ENCODE measurements at regions not wholly inside any gene's neighbourhood (a gene's known extent, or its start where the extent isn't known, plus 50 kb on each side); places are given as distances from the start of the nearest gene placed in this dataset.
"Not testable (repeated sequence)": the region's sequence is repeated elsewhere in the genome, so short reads cannot be mapped to it uniquely, and the experiment has no call there.

DNA sequence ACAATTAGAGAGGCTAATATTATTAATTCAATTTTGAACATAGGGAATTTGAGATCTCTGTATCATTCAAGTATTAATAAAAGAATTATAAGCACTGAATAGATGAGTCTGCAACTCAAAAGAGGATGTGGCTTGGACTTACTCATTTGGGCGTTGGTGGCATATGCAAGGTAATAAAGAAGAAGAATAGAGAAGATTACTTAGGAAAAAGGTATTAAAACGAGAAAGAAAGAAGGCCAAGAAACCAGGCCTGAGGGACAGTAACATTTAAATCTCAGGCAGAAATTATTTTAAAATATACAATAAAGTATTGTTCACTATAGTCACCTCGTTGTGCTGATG is 383.0 kb upstream of the INTU start:
- no peak for DNase-seq (ENCODE audit: low read depth)
- in situ Hi-C loops (cut with HindIII; ENCODE audit: low pct_unique_long_range_greater_than_20kb, low sequenced_read_pairs), result no loop called here

DNA sequence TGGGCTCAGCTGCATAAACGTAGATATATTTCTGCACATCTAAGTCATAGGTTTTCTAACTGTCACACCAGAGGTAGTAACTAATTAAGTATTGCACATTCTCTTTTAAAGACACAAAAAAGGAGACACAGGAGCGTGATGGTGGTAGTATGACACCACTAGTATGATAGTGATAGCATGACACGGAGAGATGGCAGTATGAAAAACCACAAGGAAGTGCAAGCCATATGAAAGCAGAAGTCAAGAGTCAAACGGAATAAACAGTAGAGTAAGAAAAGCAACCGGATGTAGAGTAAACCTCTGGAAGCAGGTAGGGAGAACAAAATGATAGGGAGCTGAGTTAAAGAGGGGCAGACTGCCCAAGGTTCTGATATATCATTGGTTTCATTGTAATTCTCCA is 382.2 kb upstream of the INTU start:
- in situ Hi-C loops (cut with HindIII; ENCODE audit: low pct_unique_long_range_greater_than_20kb, low sequenced_read_pairs), result no loop called here
- DNase-seq (ENCODE audit: low read depth), result no peak

- DNase-seq (ENCODE audit: low read depth), result no peak
Observed at GRCh38 chr4:127251423-127251822, 381.3 kb upstream of the INTU start.

GRCh38 chr4:127256500-127256899 is 376.3 kb upstream of the INTU start:
- in situ Hi-C loops (cut with HindIII; ENCODE audit: low pct_unique_long_range_greater_than_20kb, low sequenced_read_pairs), result no loop called here
- DNase-seq (ENCODE audit: low read depth), result no peak

More at GRCh38 chr4:127251423-127251822, 381.3 kb upstream of the INTU start:
- in situ Hi-C loops (cut with HindIII; ENCODE audit: low pct_unique_long_range_greater_than_20kb, low sequenced_read_pairs), result no loop called here

GRCh38 chr4:127261476-127261875 is 371.3 kb upstream of the INTU start:
- in situ Hi-C loops (cut with HindIII; ENCODE audit: low pct_unique_long_range_greater_than_20kb, low sequenced_read_pairs), result no loop called here
- no peak for DNase-seq (ENCODE audit: low read depth)

DNA sequence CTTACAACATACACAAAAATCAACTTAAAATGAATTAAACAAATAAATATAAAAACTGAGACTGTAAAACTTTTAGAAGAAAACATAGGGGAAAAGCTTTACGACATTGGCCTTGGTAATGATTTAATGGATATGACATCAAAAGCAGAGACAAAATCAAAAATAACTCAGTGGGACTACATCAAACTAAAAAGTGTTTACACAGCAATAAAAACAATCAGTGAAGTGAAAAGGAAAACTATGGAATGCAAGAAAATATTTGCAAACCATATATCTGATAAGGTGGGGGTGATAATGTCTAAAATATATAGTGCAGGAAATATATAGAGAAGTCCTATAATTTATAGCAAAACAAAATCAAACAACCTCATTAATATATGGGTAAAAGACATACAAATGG is 364.4 kb upstream of the INTU start:
- no peak for DNase-seq (ENCODE audit: low read depth)
- in situ Hi-C loops (cut with HindIII; ENCODE audit: low pct_unique_long_range_greater_than_20kb, low sequenced_read_pairs), result no loop called here

GRCh38 chr4:127277023-127277422 is 355.7 kb upstream of the INTU start:
- in situ Hi-C loops (cut with HindIII; ENCODE audit: low pct_unique_long_range_greater_than_20kb, low sequenced_read_pairs); DNase-seq (ENCODE audit: low read depth): not testable (repeated sequence)

GRCh38 chr4:127284236-127284635 is 348.5 kb upstream of the INTU start:
- in situ Hi-C loops (cut with HindIII; ENCODE audit: low pct_unique_long_range_greater_than_20kb, low sequenced_read_pairs), result no loop called here
- DNase-seq (ENCODE audit: low read depth), result no peak

- DNase-seq (ENCODE audit: low read depth), result no peak
- in situ Hi-C loops (cut with HindIII; ENCODE audit: low pct_unique_long_range_greater_than_20kb, low sequenced_read_pairs), result no loop called here
Observed at GRCh38 chr4:127291316-127291715, 341.4 kb upstream of the INTU start.

- in situ Hi-C loops (cut with HindIII; ENCODE audit: low pct_unique_long_range_greater_than_20kb, low sequenced_read_pairs), result no loop called here
- DNase-seq (ENCODE audit: low read depth), result no peak
Observed at GRCh38 chr4:127293496-127293895, 339.3 kb upstream of the INTU start.

- in situ Hi-C loops (cut with HindIII; ENCODE audit: low pct_unique_long_range_greater_than_20kb, low sequenced_read_pairs), result no loop called here
Observed at GRCh38 chr4:127304356-127304755, 328.4 kb upstream of the INTU start.

GRCh38 chr4:127307996-127308395 is 324.8 kb upstream of the INTU start:
- DNase-seq (ENCODE audit: low read depth), result no peak
- in situ Hi-C loops (cut with HindIII; ENCODE audit: low pct_unique_long_range_greater_than_20kb, low sequenced_read_pairs), result no loop called here

More at GRCh38 chr4:127304356-127304755, 328.4 kb upstream of the INTU start:
- no peak for DNase-seq (ENCODE audit: low read depth)

DNA sequence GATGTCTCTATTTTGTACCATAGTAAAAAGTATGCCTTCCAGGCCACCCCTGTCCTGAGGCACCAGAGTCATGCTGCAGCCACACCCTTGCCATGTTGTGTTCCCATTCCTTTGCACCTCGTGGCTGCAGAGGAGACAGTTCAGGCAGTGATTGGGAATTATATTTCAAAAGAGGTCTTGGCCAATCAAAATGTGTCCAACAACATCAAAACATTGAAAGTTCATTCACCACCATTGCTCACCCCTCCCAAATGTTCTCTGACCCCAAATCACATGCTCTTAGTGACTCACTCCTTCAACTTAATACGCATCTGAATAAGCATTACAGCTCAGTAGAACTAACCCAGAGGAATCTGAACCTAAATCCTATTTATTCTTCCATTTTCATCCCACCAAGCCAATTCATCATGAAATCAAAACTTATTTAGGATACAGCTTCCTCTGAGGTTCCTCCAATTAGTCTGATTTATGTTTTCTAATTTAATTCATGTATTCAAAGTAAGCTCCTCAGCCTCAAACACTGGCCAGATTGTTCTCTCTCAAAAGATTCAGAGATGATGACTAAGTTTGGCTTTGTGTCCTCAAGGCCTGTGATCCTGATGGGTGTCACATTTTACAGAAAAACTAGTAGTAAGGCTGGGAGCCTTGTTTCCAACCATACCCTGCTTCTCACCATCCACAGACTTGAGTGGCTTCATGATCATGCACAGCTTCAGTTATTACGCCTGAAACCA is 323.2 kb upstream of the INTU start:
- peak; percentile 48 for DNase-seq (ENCODE audit: low read depth)
- in situ Hi-C loops (cut with HindIII; ENCODE audit: low pct_unique_long_range_greater_than_20kb, low sequenced_read_pairs), result no loop called here

GRCh38 chr4:127311371-127311770 is 321.4 kb upstream of the INTU start:
- DNase-seq (ENCODE audit: low read depth), result no peak
- in situ Hi-C loops (cut with HindIII; ENCODE audit: low pct_unique_long_range_greater_than_20kb, low sequenced_read_pairs), result no loop called here

GRCh38 chr4:127311924-127312323 is 320.8 kb upstream of the INTU start:
- in situ Hi-C loops (cut with HindIII; ENCODE audit: low pct_unique_long_range_greater_than_20kb, low sequenced_read_pairs), result no loop called here

DNA sequence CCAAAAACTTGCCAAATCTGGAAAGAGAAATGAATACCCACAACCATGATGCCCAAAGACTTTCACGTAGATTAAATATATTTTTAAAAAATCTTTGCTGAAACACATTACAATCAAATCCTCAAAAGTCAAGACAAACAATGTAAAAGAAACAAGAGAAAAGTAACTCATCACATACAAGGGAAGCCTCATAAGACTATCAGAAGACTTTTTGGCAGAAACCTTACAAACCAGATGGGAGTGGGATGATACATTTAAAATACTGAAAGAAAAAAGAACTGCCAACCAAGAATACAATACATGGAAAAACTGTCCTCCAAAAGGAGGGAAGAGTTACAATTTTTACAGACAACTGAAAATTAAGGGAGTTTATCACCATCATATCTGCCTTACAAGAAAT is 319.0 kb upstream of the INTU start:
- in situ Hi-C loops (cut with HindIII; ENCODE audit: low pct_unique_long_range_greater_than_20kb, low sequenced_read_pairs), result no loop called here
- DNase-seq (ENCODE audit: low read depth), result no peak

More at GRCh38 chr4:127311924-127312323, 320.8 kb upstream of the INTU start:
- no peak for DNase-seq (ENCODE audit: low read depth)

GRCh38 chr4:127327491-127327890 is 305.3 kb upstream of the INTU start:
- in situ Hi-C loops (cut with HindIII; ENCODE audit: low pct_unique_long_range_greater_than_20kb, low sequenced_read_pairs), result no loop called here

DNA sequence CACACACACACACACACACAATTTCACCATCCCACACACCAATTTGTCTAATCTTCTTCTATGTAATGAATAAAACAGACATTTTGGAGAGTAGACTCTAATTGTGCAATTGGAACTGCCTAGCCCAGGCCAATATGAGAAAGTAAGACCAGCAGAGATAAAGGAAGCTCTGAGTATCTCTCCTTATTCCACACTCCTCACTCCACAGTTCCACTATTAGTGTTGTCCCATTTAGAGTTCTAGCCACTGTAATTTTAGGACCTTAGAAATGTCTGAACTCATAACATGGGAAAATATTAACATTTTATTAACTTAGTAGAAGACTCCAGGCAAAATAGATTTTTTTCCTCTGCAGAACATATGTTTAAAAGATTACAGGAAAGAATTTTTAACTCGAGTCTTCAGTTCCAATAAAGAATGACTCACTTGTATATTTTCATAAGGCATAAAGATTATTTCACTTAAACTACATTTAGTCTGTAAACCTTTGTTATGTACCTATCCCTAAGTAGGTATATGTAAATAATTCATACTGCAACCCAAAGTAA is 297.6 kb upstream of the INTU start:
- in situ Hi-C loops (cut with HindIII; ENCODE audit: low pct_unique_long_range_greater_than_20kb, low sequenced_read_pairs), result no loop called here
- no peak for DNase-seq (ENCODE audit: low read depth)

More at GRCh38 chr4:127327491-127327890, 305.3 kb upstream of the INTU start:
- no peak for DNase-seq (ENCODE audit: low read depth)

GRCh38 chr4:127335732-127336131 is 297.0 kb upstream of the INTU start:
- DNase-seq (ENCODE audit: low read depth), result no peak
- in situ Hi-C loops (cut with HindIII; ENCODE audit: low pct_unique_long_range_greater_than_20kb, low sequenced_read_pairs), result no loop called here

GRCh38 chr4:127343123-127343522 is 289.6 kb upstream of the INTU start:
- in situ Hi-C loops (cut with HindIII; ENCODE audit: low pct_unique_long_range_greater_than_20kb, low sequenced_read_pairs), result not testable (repeated sequence)

More at GRCh38 chr4:127343123-127343522, 289.6 kb upstream of the INTU start:
- DNase-seq (ENCODE audit: low read depth), result not testable (repeated sequence)

Measured in Caki2 (cell line).